IMR-90 (cell line): ENCODE measurements at regions not wholly inside any gene's neighbourhood (a gene's known extent, or its start where the extent isn't known, plus 50 kb on each side); places are given as distances from the start of the nearest gene placed in this dataset.

Source experiments
- ATAC-seq: fragments of 200-7000 bp; cut with Tn5 transposase; 2 replicates; pipeline ENCODE4 v1.9.1; 2020; ENCODE audit warnings: low read depth, mild to moderate bottlenecking, moderate library complexity
- BruUV-seq: library from RNA; stranded (reverse); fragments of 400-500 nt; replicated peaks from 2 replicates; lab custom pipeline; 2021; lab: Mats Ljungman, UMichigan
- CTCF ChIA-PET: fragments of 300-600 bp; formaldehyde crosslinking; extraction: SDS; loops from one replicate; lab custom pipeline; 2021; ENCODE audit warnings: antibody characterized with exemption; lab: Yijun Ruan, JAX
- POLR2A ChIA-PET: fragments of 300-600 bp; sonication (Branson Sonifier 250); formaldehyde crosslinking; loops from one replicate; lab custom pipeline; 2022; ENCODE audit warnings: antibody characterized with exemption; ENCODE audit not compliant: unreplicated experiment; lab: Charles Lee
- DNase-seq: peaks from one replicate; pipeline ENCODE4 v3.0.0; 2013
- H2AFZ ChIP-seq: replicated peaks from 2 replicates; pipeline ENCODE3; 2013; ENCODE audit warnings: low read length, mild to moderate bottlenecking; ENCODE audit not compliant: poor library complexity
- H2AK5ac ChIP-seq: 2 replicates; pipeline ENCODE4 v1.6.1; 2013; ENCODE audit warnings: low read depth, low read length, inconsistent platforms
- H2AK9ac ChIP-seq: replicated peaks from 2 replicates; pipeline ENCODE3; 2013; ENCODE audit warnings: mild to moderate bottlenecking, low read depth, low read length, moderate library complexity; ENCODE audit not compliant: poor library complexity
- H2BK120ac ChIP-seq: 2 replicates; pipeline ENCODE4 v1.6.1; 2013; ENCODE audit warnings: low read depth, low read length, inconsistent platforms
- H2BK15ac ChIP-seq: 3 replicates; pipeline ENCODE4 v1.6.1; 2013; ENCODE audit warnings: low read depth, low read length, inconsistent platforms
- H2BK20ac ChIP-seq: 2 replicates; pipeline ENCODE4 v1.6.1; 2013; ENCODE audit warnings: low read depth, mild to moderate bottlenecking, inconsistent platforms, low read length, moderate library complexity
- H2BK5ac ChIP-seq: 2 replicates; pipeline ENCODE4 v1.6.1; 2013; ENCODE audit warnings: mild to moderate bottlenecking, low read depth, low read length, inconsistent platforms; ENCODE audit not compliant: poor library complexity, severe bottlenecking
- H3K14ac ChIP-seq: replicated peaks from 2 replicates; pipeline ENCODE4 v1.6.1; 2013; ENCODE audit warnings: low read depth, low read length, inconsistent platforms
- H3K18ac ChIP-seq: 2 replicates; pipeline ENCODE4 v1.6.1; 2013; ENCODE audit warnings: low read depth, low read length, control low read depth
- H3K23ac ChIP-seq: 2 replicates; pipeline ENCODE4 v1.6.1; 2013; ENCODE audit warnings: low read depth, low read length, inconsistent platforms
- H3K27ac ChIP-seq: 2 replicates; pipeline ENCODE4 v1.5.1; 2013; ENCODE audit warnings: mild to moderate bottlenecking, control low read depth, low read length; ENCODE audit not compliant: insufficient read depth
- H3K27me3 ChIP-seq: 2 replicates; pipeline ENCODE4 v1.6.1; 2013; ENCODE audit warnings: low read length; ENCODE audit not compliant: control insufficient read depth, insufficient read depth
- H3K36me3 ChIP-seq: 2 replicates; pipeline ENCODE4 v1.6.1; 2013; ENCODE audit warnings: low read length, mixed read lengths; ENCODE audit not compliant: control insufficient read depth, insufficient read depth
- H3K4ac ChIP-seq: 2 replicates; pipeline ENCODE4 v1.6.1; 2013; ENCODE audit warnings: low read depth, low read length, inconsistent platforms
- H3K4me1 ChIP-seq: 2 replicates; pipeline ENCODE4 v1.6.1; 2013; ENCODE audit warnings: low read length, mixed read lengths; ENCODE audit not compliant: control insufficient read depth, insufficient read depth
- H3K4me2 ChIP-seq: 2 replicates; pipeline ENCODE4 v1.6.1; 2013; ENCODE audit warnings: low read depth, mild to moderate bottlenecking, control low read depth, low read length, moderate library complexity
- H3K4me3 ChIP-seq: 2 replicates; pipeline ENCODE4 v1.5.1; 2013; ENCODE audit warnings: low read depth, mild to moderate bottlenecking, control low read depth, low read length, moderate library complexity; ENCODE audit not compliant: insufficient read depth
- H3K56ac ChIP-seq: 2 replicates; pipeline ENCODE4 v1.6.1; 2013; ENCODE audit warnings: low read length, inconsistent platforms; ENCODE audit not compliant: insufficient read depth; ENCODE audit errors: extremely low read depth
- H3K79me1 ChIP-seq, 2 experiments: 2 replicates each; pipeline ENCODE4 v1.6.1; 2013; ENCODE audit warnings: low read length in 2 of 2, inconsistent platforms in 1 of 2, low read depth in 1 of 2
- H3K9ac ChIP-seq: 2 replicates; pipeline ENCODE4 v1.6.1; 2013; ENCODE audit warnings: low read depth, low read length, control low read depth
- H3K9me1 ChIP-seq: 2 replicates; pipeline ENCODE4 v1.6.1; 2013; ENCODE audit warnings: low read length, inconsistent platforms; ENCODE audit not compliant: insufficient read depth
- H3K9me3 ChIP-seq: 2 replicates; pipeline ENCODE4 v1.6.1; 2013; ENCODE audit warnings: low read length; ENCODE audit not compliant: control insufficient read depth, insufficient read depth
- H4K20me1 ChIP-seq: 2 replicates; pipeline ENCODE4 v1.6.1; 2013; ENCODE audit warnings: low read length, inconsistent platforms; ENCODE audit not compliant: insufficient read depth
- H4K5ac ChIP-seq: 2 replicates; pipeline ENCODE4 v1.6.1; 2013; ENCODE audit warnings: mild to moderate bottlenecking, low read depth, low read length, control low read depth
- H4K8ac ChIP-seq, 2 experiments: 2 replicates each; pipeline ENCODE4 v1.6.1; 2013; ENCODE audit warnings: low read depth in 2 of 2, low read length in 2 of 2, control low read depth in 1 of 2, inconsistent platforms in 1 of 2
- H4K91ac ChIP-seq: 2 replicates; pipeline ENCODE4 v1.6.1; 2013; ENCODE audit warnings: low read depth, low read length, inconsistent platforms; ENCODE audit not compliant: insufficient read depth
- BHLHE40 ChIP-seq: fragments of 150-350 bp; IDR thresholded peaks from 2 replicates; pipeline ENCODE4 v1.6.1; 2016; ENCODE audit warnings: mild to moderate bottlenecking, low read depth, low read length
- CEBPB ChIP-seq: IDR thresholded peaks from 2 replicates; pipeline ENCODE4 v1.6.1; 2012; ENCODE audit warnings: low read depth, low read length, improper control_type of control experiment
- CHD1 ChIP-seq: IDR thresholded peaks from 2 replicates; pipeline ENCODE4 v1.6.1; 2012; ENCODE audit warnings: low read depth, low read length, improper control_type of control experiment
- ELK1 ChIP-seq: fragments of 150-350 bp; IDR thresholded peaks from 2 replicates; pipeline ENCODE4 v1.6.1; 2016; ENCODE audit warnings: low read depth, mild to moderate bottlenecking, low read length, moderate library complexity, borderline replicate concordance
- FOS ChIP-seq: fragments of 150-350 bp; IDR thresholded peaks from 2 replicates; pipeline ENCODE4 v1.6.1; 2016; ENCODE audit warnings: low read depth, low read length
- MAFK ChIP-seq: IDR thresholded peaks from 2 replicates; pipeline ENCODE4 v1.6.1; 2012; ENCODE audit warnings: low read depth, low read length, improper control_type of control experiment
- MAZ ChIP-seq: IDR thresholded peaks from 2 replicates; pipeline ENCODE4 v1.6.1; 2012; ENCODE audit warnings: low read depth, mild to moderate bottlenecking, low read length, improper control_type of control experiment, moderate library complexity, borderline replicate concordance
- MXI1 ChIP-seq: IDR thresholded peaks from 2 replicates; pipeline ENCODE4 v1.6.1; 2012; ENCODE audit warnings: low read depth, mild to moderate bottlenecking, low read length, moderate library complexity, borderline replicate concordance
- NFE2L2 ChIP-seq: fragments of 150-350 bp; IDR thresholded peaks from 2 replicates; pipeline ENCODE4 v1.6.1; 2016; ENCODE audit warnings: low read depth, mild to moderate bottlenecking, low read length
- POLR2A ChIP-seq: IDR thresholded peaks from 2 replicates; pipeline ENCODE4 v1.6.1; 2012; ENCODE audit warnings: mild to moderate bottlenecking, low read depth, low read length
- RAD21 ChIP-seq: IDR thresholded peaks from 2 replicates; pipeline ENCODE4 v1.6.1; 2012; ENCODE audit warnings: low read length, improper control_type of control experiment
- RCOR1 ChIP-seq: IDR thresholded peaks from 2 replicates; pipeline ENCODE4 v1.6.1; 2012; ENCODE audit warnings: mild to moderate bottlenecking, low read length, improper control_type of control experiment; ENCODE audit not compliant: insufficient replicate concordance
- RFX5 ChIP-seq: IDR thresholded peaks from 2 replicates; pipeline ENCODE4 v1.8.0; 2012; ENCODE audit warnings: low read depth, mild to moderate bottlenecking, low read length, moderate library complexity
- SMC3 ChIP-seq: fragments of 150-350 bp; IDR thresholded peaks from 2 replicates; pipeline ENCODE4 v1.6.1; 2016; ENCODE audit warnings: low read depth, mild to moderate bottlenecking, antibody characterized with exemption, low read length, moderate library complexity
- WGBS, 2 experiments: methylation state at CpG; one replicate each; pipeline versions ENCODE4 v1.1.5 to v1.1.7; 2013; ENCODE audit warnings: missing lambda C conversion rate in 2 of 2; ENCODE audit not compliant: insufficient read length in 1 of 2; ENCODE audit errors: extremely low coverage in 2 of 2; 5-methylcytosine and 5-hydroxymethylcytosine counted together
- dilution Hi-C: fragments of 300-500 bp; cut with HindIII; formaldehyde crosslinking; loops from one replicate; pipeline ENCODE4 v1.14.3; 2018; ENCODE audit warnings: low sequenced_read_pairs; ENCODE audit not compliant: unreplicated experiment
- in situ Hi-C: fragments of 300-500 bp; cut with MboI; formaldehyde crosslinking; loops from 3 replicates; pipeline ENCODE4 v1.14.3; 2019; ENCODE audit warnings: low sequenced_read_pairs, inconsistent platforms, mixed read lengths
- intact Hi-C: fragments of 100-400 bp; cut with micrococcal nuclease; formaldehyde crosslinking; loops from 2 replicates; pipeline ENCODE4 v1.10.0; 2022
- TF ChIP-seq, protein P1 (sequence below): conservative IDR thresholded peaks from 2 replicates; pipeline ENCODE4 v1.5.1; 2012; ENCODE audit warnings: mild to moderate bottlenecking, low read depth, low read length, improper control_type of control experiment
- TF ChIP-seq, protein P2 (sequence below): fragments of 150-350 bp; IDR thresholded peaks from 2 replicates; pipeline ENCODE4 v1.6.1; 2017; ENCODE audit warnings: mild to moderate bottlenecking, antibody characterized with exemption, low read length, low read depth

DNA sequence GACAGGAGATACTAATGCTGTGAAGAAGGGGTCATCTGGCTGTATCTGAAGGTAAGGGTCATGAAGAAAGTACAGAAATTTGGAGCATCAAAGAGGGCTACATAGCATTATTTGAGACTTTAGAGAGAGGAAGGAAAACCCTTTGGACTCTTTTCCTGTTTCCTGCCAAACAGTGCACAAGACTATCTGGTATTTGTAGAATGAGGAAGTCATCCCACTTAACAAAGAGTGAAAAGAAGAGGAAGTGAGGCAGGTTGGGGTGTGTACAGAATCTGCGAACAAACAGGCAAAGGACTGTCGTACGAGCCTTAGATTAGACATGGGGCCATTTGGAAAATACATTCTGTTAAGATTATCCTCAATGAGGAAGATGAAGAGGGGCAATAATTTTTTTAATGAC lies 546.8 kb upstream of the EPHA6 start:
- CTCF ChIA-PET: no interaction called here
- dilution Hi-C loops (no loop called here), intact Hi-C loops (no loop called here), in situ Hi-C loops (no loop called here)
- TF ChIP-seq, protein P1, sequence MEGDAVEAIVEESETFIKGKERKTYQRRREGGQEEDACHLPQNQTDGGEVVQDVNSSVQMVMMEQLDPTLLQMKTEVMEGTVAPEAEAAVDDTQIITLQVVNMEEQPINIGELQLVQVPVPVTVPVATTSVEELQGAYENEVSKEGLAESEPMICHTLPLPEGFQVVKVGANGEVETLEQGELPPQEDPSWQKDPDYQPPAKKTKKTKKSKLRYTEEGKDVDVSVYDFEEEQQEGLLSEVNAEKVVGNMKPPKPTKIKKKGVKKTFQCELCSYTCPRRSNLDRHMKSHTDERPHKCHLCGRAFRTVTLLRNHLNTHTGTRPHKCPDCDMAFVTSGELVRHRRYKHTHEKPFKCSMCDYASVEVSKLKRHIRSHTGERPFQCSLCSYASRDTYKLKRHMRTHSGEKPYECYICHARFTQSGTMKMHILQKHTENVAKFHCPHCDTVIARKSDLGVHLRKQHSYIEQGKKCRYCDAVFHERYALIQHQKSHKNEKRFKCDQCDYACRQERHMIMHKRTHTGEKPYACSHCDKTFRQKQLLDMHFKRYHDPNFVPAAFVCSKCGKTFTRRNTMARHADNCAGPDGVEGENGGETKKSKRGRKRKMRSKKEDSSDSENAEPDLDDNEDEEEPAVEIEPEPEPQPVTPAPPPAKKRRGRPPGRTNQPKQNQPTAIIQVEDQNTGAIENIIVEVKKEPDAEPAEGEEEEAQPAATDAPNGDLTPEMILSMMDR: no peak
- TF ChIP-seq ELK1 (no peak), RAD21 (no peak), RFX5 (no peak), CEBPB (no peak), POLR2A (no peak), BHLHE40 (no peak), MAFK (no peak), MAZ (no peak), CHD1 (no peak), RCOR1 (no peak), MXI1 (no peak), SMC3 (no peak), FOS (no peak), NFE2L2 (no peak)
- TF ChIP-seq, protein P2, sequence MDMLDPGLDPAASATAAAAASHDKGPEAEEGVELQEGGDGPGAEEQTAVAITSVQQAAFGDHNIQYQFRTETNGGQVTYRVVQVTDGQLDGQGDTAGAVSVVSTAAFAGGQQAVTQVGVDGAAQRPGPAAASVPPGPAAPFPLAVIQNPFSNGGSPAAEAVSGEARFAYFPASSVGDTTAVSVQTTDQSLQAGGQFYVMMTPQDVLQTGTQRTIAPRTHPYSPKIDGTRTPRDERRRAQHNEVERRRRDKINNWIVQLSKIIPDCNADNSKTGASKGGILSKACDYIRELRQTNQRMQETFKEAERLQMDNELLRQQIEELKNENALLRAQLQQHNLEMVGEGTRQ: no peak
- H4K20me1 ChIP-seq: no peaks in the 10 kb centered on the region
- no peak overlapping the region for H3K23ac ChIP-seq
- DNase-seq: no peak
- WGBS, 2 experiments: no CpG with 5 or more reads among the region's 3 CpGs
- H3K9me1 ChIP-seq: no peaks in the 10 kb centered on the region
- H3K27ac ChIP-seq: no peak overlapping the region
- H2AK9ac ChIP-seq: no peak overlapping the region
- no peak overlapping the region for H2BK15ac ChIP-seq
- H3K9ac ChIP-seq: no peak overlapping the region
- no peak overlapping the region for H2BK5ac ChIP-seq
- no peaks in the 10 kb centered on the region for H3K27me3 ChIP-seq
- H3K79me1 ChIP-seq: no peaks in the 10 kb centered on the region
- H4K91ac ChIP-seq: no peak overlapping the region
- no peak overlapping the region for H2AK5ac ChIP-seq
- no peak overlapping the region for H2BK120ac ChIP-seq
- no peak for ATAC-seq
- 0 out of 2 replicates have a peak, but pooled peaks cover 2% of the 10 kb centered on the region for H3K9me3 ChIP-seq
- no peak overlapping the region for H3K4me3 ChIP-seq
- POLR2A ChIA-PET: no interaction called here
- no peak overlapping the region for H3K56ac ChIP-seq
- H4K5ac ChIP-seq: no peak overlapping the region
- no TSS peak for BruUV-seq
- no peak overlapping the region for H4K8ac ChIP-seq
- H3K4me2 ChIP-seq: no peak overlapping the region
- no peak overlapping the region for H2BK20ac ChIP-seq
- H3K18ac ChIP-seq: no peak overlapping the region
- no peaks in the 10 kb centered on the region for H3K4me1 ChIP-seq
- no peak overlapping the region for H2AFZ ChIP-seq
- no peak overlapping the region for H3K4ac ChIP-seq
- no peaks in the 10 kb centered on the region for H3K36me3 ChIP-seq
- H3K14ac ChIP-seq: no peak overlapping the region
